HCT116 (cell line): ENCODE measurements at regions not wholly inside any gene's neighbourhood (a gene's known extent, or its start where the extent isn't known, plus 50 kb on each side); places are given as distances from the start of the nearest gene placed in this dataset.

Experiments used
- ATAC-seq: fragments of 200-7000 bp; cut with Tn5 transposase; 2 replicates; pipeline ENCODE4 v1.9.1; 2020; ENCODE audit warnings: mild to moderate bottlenecking, moderate library complexity
- BruUV-seq: library from RNA; stranded (reverse); fragments of 400-500 nt; replicated peaks from 2 replicates; lab custom pipeline; 2021; lab: Mats Ljungman, UMichigan
- CTCF ChIA-PET: fragments of 300-600 bp; sonication (Branson Sonifier 250); formaldehyde crosslinking; loops from one replicate; lab custom pipeline; 2021; ENCODE audit warnings: antibody characterized with exemption; lab: Charles Lee
- POLR2A ChIA-PET: fragments of 300-600, 350-600 bp; sonication (Branson Sonifier 250); formaldehyde crosslinking; loops from one replicate; lab custom pipeline; 2021; ENCODE audit warnings: antibody characterized with exemption; lab: Charles Lee
- RAD21 ChIA-PET, 2 experiments: fragments of 300-600 bp; sonication (Branson Sonifier 250); formaldehyde crosslinking; loops; one replicate each; lab custom pipeline; 2023; ENCODE audit warnings: low total read pairs in 2 of 2; ENCODE audit not compliant: uncharacterized antibody in 2 of 2, unreplicated experiment in 2 of 2, low non-redundant PET in 1 of 2; lab: Charles Lee
- DNase-seq: peaks from one replicate; pipeline ENCODE4 v3.0.0-alpha.2; 2010; ENCODE audit warnings: low read depth, low spot score
- H2AFZ ChIP-seq: fragments of 200-600 bp; shearing (Covaris generic), sonication (generic); 2 replicates; pipeline ENCODE4 v1.6.1; 2017; ENCODE audit warnings: low read depth, mixed run types, mixed read lengths, antibody characterized with exemption, low read length; ENCODE audit not compliant: poor library complexity, severe bottlenecking
- H3K27ac ChIP-seq: 2 replicates; pipeline ENCODE4 v1.5.1; 2012; ENCODE audit warnings: low read depth, low read length
- H3K27me3 ChIP-seq: fragments of 200-600 bp; sonication (generic); 2 replicates; pipeline ENCODE4 v1.6.1; 2016; ENCODE audit warnings: mixed run types, low read length, mixed read lengths; ENCODE audit not compliant: insufficient read depth
- H3K36me3 ChIP-seq, 2 experiments: fragments of 200-500 bp in 1 of 2; fragments of 200-600 bp in 1 of 2; sonication (Bioruptor generic) in 1 of 2; sonication (generic) in 1 of 2; 2 replicates each; pipeline versions ENCODE4 v1.5.1 to v1.6.1; 2014 to 2016; ENCODE audit warnings: low read length in 2 of 2, inconsistent platforms in 1 of 2, mixed read lengths in 1 of 2, mixed run types in 1 of 2; ENCODE audit not compliant: insufficient read depth in 2 of 2, control insufficient read depth in 1 of 2
- H3K4me1 ChIP-seq, 2 experiments: fragments of 200-600 bp in 1 of 2; sonication (generic) in 1 of 2; 2 replicates each; pipeline versions ENCODE4 v1.5.1 to v1.6.1; 2012 to 2017; ENCODE audit warnings: low read length in 2 of 2, inconsistent platforms in 1 of 2, mild to moderate bottlenecking in 1 of 2, mixed read lengths in 1 of 2, mixed run types in 1 of 2, moderate library complexity in 1 of 2; ENCODE audit not compliant: insufficient read depth in 2 of 2, control insufficient read depth in 1 of 2
- H3K4me2 ChIP-seq: fragments of 200-600 bp; sonication (generic); 2 replicates; pipeline ENCODE4 v1.6.1; 2017; ENCODE audit warnings: mixed run types, low read length, mixed read lengths
- H3K4me3 ChIP-seq, 2 experiments: fragments of 200-600 bp in 1 of 2; sonication (generic) in 1 of 2; replicated peaks in 1 of 2; 2 replicates each; pipeline ENCODE4 v1.5.1; 2011 to 2016; ENCODE audit warnings: low read length in 2 of 2, control low read depth in 1 of 2, low read depth in 1 of 2, mild to moderate bottlenecking in 1 of 2, mixed read lengths in 1 of 2, mixed run types in 1 of 2
- H3K79me2 ChIP-seq: fragments of 200-600 bp; sonication (generic); 2 replicates; pipeline ENCODE4 v1.6.1; 2017; ENCODE audit warnings: mild to moderate bottlenecking, mixed run types, low read length, moderate library complexity, mixed read lengths; ENCODE audit not compliant: insufficient read depth
- H3K9ac ChIP-seq: fragments of 200-600 bp; sonication (generic); 2 replicates; pipeline ENCODE4 v1.6.1; 2016; ENCODE audit warnings: low read length, mixed read lengths
- H3K9me2 ChIP-seq: fragments of 200-600 bp; sonication (generic), shearing (Covaris generic); 2 replicates; pipeline ENCODE4 v1.6.1; 2017; ENCODE audit warnings: mixed run types, mild to moderate bottlenecking, moderate library complexity; ENCODE audit not compliant: insufficient read depth
- H3K9me3 ChIP-seq, 2 experiments: fragments of 200-500 bp in 1 of 2; fragments of 200-600 bp in 1 of 2; sonication (Bioruptor generic) in 1 of 2; sonication (generic) in 1 of 2; 2 replicates each; pipeline ENCODE4 v1.6.1; 2014 to 2017; ENCODE audit warnings: low read length in 2 of 2, mixed read lengths in 2 of 2, inconsistent platforms in 1 of 2, low read depth in 1 of 2, mild to moderate bottlenecking in 1 of 2, mixed run types in 1 of 2, moderate library complexity in 1 of 2; ENCODE audit not compliant: control insufficient read depth in 1 of 2, insufficient read depth in 1 of 2
- H4K20me1 ChIP-seq: fragments of 200-600 bp; sonication (generic), shearing (Covaris generic); 2 replicates; pipeline ENCODE4 v1.6.1; 2017; ENCODE audit warnings: mixed run types, mild to moderate bottlenecking, moderate library complexity; ENCODE audit not compliant: insufficient read depth
- CBX3 ChIP-seq: IDR thresholded peaks from 2 replicates; pipeline ENCODE4 v1.6.1; 2012; ENCODE audit warnings: low read depth
- CEBPB ChIP-seq: IDR thresholded peaks from 2 replicates; pipeline ENCODE4 v1.6.1; 2012; ENCODE audit warnings: low read depth
- ELF1 ChIP-seq: IDR thresholded peaks from 2 replicates; pipeline ENCODE4 v1.6.1; 2012; ENCODE audit warnings: low read depth, borderline replicate concordance
- EZH2 ChIP-seq: fragments of 200-600 bp; sonication (generic); IDR thresholded peaks from 2 replicates; pipeline ENCODE4 v1.6.1; 2017; ENCODE audit warnings: antibody characterized with exemption, mixed run types
- EZH2phosphoT487 ChIP-seq: fragments of 200-600 bp; IDR thresholded peaks from 2 replicates; pipeline ENCODE4 v1.6.1; 2018; ENCODE audit warnings: antibody characterized with exemption, borderline replicate concordance
- POLR2A ChIP-seq: IDR thresholded peaks from 2 replicates; pipeline ENCODE4 v1.7.0; 2011; ENCODE audit warnings: borderline replicate concordance; ENCODE audit not compliant: insufficient read depth, insufficient read length; ENCODE audit errors: extremely low read depth
- POLR2AphosphoS5 ChIP-seq: IDR thresholded peaks from 2 replicates; pipeline ENCODE4 v1.6.1; 2011; ENCODE audit warnings: mild to moderate bottlenecking, low read depth, low read length, moderate library complexity
- RAD21 ChIP-seq: IDR thresholded peaks from 2 replicates; pipeline ENCODE4 v1.6.1; 2012; ENCODE audit warnings: low read depth, mild to moderate bottlenecking
- SIN3A ChIP-seq: IDR thresholded peaks from 2 replicates; pipeline ENCODE4 v1.6.1; 2012; ENCODE audit warnings: low read depth
- SP1 ChIP-seq: IDR thresholded peaks from 2 replicates; pipeline ENCODE4 v1.6.1; 2012; ENCODE audit warnings: low read depth
- SRF ChIP-seq: IDR thresholded peaks from 2 replicates; pipeline ENCODE4 v1.6.1; 2012; ENCODE audit warnings: low read depth
- ZFX ChIP-seq: fragments of 450-650 bp; IDR thresholded peaks from 2 replicates; pipeline ENCODE4 v1.6.1; 2017
- ZNF274 ChIP-seq: fragments of 200-500 bp; sonication (Bioruptor generic); IDR thresholded peaks from 2 replicates; pipeline ENCODE4 v1.6.1; 2014; ENCODE audit warnings: mild to moderate bottlenecking, low read depth, low read length, inconsistent platforms
- intact Hi-C: fragments of 100-400 bp; cut with micrococcal nuclease; formaldehyde crosslinking; loops from 2 replicates; pipeline ENCODE4 v1.10.0; 2022
- TF ChIP-seq, protein P1 (sequence below): IDR thresholded peaks from 2 replicates; pipeline ENCODE4 v1.6.1; 2012; ENCODE audit warnings: low read depth
- TF ChIP-seq, protein P2 (sequence below): IDR thresholded peaks from 2 replicates; pipeline ENCODE4 v1.6.1; 2012
- TF ChIP-seq, protein P3 (sequence below): IDR thresholded peaks from 2 replicates; pipeline ENCODE4 v1.6.1; 2011; ENCODE audit warnings: mild to moderate bottlenecking, low read length, moderate library complexity; ENCODE audit not compliant: insufficient replicate concordance; ENCODE audit errors: extremely low read depth
- TF ChIP-seq, protein P4 (sequence below): IDR thresholded peaks from 2 replicates; pipeline ENCODE4 v1.6.1; 2012

DNA sequence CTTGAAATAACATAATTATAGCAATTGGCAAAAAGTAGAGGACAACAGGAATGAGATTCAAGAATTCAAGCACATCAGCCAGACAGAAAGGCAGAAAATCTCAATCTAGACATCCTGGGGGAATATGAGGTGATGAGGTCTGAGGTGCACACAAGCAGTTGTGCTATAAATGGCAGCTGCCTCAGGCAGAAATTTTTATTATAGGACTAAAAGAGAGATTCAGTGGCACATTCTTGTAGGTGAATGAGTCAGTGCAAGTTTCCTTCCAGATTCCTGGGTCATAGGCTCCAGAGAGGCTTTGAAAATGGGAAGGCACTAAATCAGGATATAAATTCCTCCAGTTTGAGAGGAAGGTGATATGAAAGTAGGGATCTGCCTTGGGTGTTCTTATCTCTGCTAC, 127.2 kb upstream of the THSD7B start (continued):
- TF ChIP-seq, protein P1, sequence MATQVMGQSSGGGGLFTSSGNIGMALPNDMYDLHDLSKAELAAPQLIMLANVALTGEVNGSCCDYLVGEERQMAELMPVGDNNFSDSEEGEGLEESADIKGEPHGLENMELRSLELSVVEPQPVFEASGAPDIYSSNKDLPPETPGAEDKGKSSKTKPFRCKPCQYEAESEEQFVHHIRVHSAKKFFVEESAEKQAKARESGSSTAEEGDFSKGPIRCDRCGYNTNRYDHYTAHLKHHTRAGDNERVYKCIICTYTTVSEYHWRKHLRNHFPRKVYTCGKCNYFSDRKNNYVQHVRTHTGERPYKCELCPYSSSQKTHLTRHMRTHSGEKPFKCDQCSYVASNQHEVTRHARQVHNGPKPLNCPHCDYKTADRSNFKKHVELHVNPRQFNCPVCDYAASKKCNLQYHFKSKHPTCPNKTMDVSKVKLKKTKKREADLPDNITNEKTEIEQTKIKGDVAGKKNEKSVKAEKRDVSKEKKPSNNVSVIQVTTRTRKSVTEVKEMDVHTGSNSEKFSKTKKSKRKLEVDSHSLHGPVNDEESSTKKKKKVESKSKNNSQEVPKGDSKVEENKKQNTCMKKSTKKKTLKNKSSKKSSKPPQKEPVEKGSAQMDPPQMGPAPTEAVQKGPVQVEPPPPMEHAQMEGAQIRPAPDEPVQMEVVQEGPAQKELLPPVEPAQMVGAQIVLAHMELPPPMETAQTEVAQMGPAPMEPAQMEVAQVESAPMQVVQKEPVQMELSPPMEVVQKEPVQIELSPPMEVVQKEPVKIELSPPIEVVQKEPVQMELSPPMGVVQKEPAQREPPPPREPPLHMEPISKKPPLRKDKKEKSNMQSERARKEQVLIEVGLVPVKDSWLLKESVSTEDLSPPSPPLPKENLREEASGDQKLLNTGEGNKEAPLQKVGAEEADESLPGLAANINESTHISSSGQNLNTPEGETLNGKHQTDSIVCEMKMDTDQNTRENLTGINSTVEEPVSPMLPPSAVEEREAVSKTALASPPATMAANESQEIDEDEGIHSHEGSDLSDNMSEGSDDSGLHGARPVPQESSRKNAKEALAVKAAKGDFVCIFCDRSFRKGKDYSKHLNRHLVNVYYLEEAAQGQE = no peak
- no peak for TF ChIP-seq POLR2AphosphoS5
- no peak for TF ChIP-seq ZFX
- TF ChIP-seq ZNF274 = no peak
- TF ChIP-seq SIN3A = no peak
- no peak for TF ChIP-seq SP1
- no peak for TF ChIP-seq CBX3

DNA sequence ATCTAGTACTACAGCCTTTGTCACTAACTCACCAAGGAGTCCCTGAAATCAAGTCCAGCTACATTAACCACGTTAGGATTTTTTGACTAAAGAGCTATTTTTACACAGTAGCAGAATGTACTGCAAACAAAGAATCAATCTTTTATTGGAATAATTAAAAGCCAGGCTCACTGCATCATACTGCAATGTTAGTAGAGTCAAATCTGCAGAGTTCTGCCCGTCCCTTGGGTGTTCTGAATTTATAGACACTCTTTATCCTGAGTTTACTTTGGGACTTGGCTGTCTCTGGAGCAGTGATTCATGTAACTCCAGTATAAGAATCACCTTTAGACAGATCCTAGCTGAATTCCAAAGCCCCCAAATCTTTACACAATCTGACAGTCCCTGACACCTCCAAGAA, 127.9 kb upstream of the THSD7B start:
- Histone ChIP-seq H4K20me1 (no peaks in the 10 kb centered on the region), H3K9ac (no peak overlapping the region), H3K27me3 (0 out of 2 replicates have a peak, but pooled peaks cover 3% of the 10 kb centered on the region), H3K4me3 (no peak overlapping the region), H3K9me3 (no peaks in the 10 kb centered on the region), H3K4me2 (no peak overlapping the region), H3K4me1 (no peaks in the 10 kb centered on the region), H3K27ac (no peak overlapping the region), H2AFZ (no peak overlapping the region), H3K9me2 (no peaks in the 10 kb centered on the region), H3K36me3 (no peaks in the 10 kb centered on the region), H3K79me2 (no peaks in the 10 kb centered on the region)
- BruUV-seq = no TSS peak
- intact Hi-C loops = no loop called here
- no peak for ATAC-seq
- no peak for DNase-seq
- ChIA-PET RAD21 (no interaction called here), POLR2A (no interaction called here), CTCF (interaction anchor here (0.5 kb wide), 1 partner anchor 100 kb away, joined by 4 read pairs; no protein-coding TSS in a partner anchor)
- TF ChIP-seq ELF1 (no peak), ZFX (no peak), ZNF274 (no peak), SP1 (no peak), POLR2A (no peak), EZH2 (no peak), SRF (no peak), SIN3A (no peak), EZH2phosphoT487 (no peak), RAD21 (no peak), CEBPB (no peak)
- TF ChIP-seq, protein P1 = no peak
- TF ChIP-seq, protein P2, sequence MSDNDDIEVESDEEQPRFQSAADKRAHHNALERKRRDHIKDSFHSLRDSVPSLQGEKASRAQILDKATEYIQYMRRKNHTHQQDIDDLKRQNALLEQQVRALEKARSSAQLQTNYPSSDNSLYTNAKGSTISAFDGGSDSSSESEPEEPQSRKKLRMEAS = no peak
- TF ChIP-seq, protein P3, sequence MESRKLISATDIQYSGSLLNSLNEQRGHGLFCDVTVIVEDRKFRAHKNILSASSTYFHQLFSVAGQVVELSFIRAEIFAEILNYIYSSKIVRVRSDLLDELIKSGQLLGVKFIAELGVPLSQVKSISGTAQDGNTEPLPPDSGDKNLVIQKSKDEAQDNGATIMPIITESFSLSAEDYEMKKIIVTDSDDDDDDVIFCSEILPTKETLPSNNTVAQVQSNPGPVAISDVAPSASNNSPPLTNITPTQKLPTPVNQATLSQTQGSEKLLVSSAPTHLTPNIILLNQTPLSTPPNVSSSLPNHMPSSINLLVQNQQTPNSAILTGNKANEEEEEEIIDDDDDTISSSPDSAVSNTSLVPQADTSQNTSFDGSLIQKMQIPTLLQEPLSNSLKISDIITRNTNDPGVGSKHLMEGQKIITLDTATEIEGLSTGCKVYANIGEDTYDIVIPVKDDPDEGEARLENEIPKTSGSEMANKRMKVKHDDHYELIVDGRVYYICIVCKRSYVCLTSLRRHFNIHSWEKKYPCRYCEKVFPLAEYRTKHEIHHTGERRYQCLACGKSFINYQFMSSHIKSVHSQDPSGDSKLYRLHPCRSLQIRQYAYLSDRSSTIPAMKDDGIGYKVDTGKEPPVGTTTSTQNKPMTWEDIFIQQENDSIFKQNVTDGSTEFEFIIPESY = no peak
- TF ChIP-seq, protein P4, sequence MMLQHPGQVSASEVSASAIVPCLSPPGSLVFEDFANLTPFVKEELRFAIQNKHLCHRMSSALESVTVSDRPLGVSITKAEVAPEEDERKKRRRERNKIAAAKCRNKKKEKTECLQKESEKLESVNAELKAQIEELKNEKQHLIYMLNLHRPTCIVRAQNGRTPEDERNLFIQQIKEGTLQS = no peak
